Mucosa of gallbladder (tissue), 1 donor: ENCODE measurements at regions not wholly inside any gene's neighbourhood (a gene's known extent, or its start where the extent isn't known, plus 50 kb on each side); places are given as distances from the start of the nearest gene placed in this dataset.

Source experiments
- DNase-seq: peaks from one replicate; pipeline ENCODE4 v3.0.0-alpha.2; 2020; ENCODE audit warnings: low spot score
- donor health status: DM: no; HTN: no; CAD: no.

DNA sequence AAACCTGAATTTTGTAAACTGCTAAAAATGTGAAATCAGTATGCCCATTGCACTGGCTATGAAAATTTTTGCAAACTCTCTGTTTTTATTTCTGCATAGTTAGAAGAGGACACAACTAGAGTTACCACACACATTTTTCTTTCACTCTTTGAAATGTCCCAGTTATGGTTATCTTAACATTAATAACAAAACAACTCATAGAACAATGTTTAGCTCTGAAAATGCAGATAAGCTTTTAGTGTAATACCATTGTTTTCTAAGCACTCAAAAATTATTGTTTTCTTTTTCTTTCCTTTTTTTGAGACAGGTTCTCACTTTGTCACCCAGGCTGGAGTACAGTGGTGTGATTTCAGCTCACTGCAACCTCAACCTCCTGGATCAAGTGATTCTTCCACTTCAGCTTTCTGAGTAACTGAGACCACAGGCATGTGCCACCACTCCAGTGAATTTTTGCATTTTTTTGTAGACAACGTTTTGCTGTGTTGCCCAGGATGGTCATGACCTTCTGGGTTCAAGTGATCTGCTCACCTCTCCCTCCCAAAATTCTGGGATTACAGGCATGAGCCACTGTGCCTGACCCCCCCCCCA lies 1204.5 kb upstream of the ZEB2 start:
- no peak for DNase-seq

DNA sequence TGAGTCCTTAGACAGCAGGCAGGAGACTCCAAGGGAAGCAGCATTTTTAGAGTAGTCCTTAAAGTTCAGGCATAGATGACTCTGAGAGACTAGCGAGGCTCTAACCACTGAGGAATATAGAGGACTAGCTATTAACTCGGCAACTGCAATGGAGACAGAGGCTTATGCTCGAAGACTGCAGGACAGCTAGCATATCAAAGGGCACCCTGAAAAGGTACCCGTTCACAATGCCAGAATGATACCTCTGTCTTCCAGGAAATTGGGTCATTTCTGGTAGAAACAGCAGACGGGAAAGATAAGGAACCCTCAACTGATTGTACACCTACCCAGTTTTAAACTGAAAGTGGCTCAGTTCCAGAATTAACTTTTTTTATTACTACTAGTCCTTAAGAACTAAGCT lies 1204.0 kb upstream of the ZEB2 start:
- no peak for DNase-seq

GRCh38 chr2:145721681-145722080 lies 1201.8 kb upstream of the ZEB2 start:
- no peak for DNase-seq

DNA sequence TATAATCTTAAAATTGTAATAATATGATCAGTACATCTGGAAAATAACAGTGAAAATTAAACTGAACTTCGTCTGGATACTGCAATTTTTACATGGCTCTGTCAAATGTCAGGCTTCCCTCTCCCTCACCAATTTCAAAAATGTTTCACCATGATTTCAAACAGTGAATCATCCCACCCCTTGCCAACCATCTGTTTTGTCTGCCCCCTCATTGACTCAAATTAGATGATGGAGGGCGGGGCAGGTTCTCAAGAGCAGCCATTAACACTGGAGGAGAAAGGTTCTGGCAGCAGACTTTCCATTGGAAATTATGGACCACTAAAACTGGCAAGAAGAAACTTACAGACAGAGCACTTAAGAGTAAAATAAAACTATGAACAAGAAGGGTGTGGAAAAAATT lies 1195.7 kb upstream of the ZEB2 start:
- DNase-seq: no peak

GRCh38 chr2:145710303-145710702 lies 1190.4 kb upstream of the ZEB2 start:
- DNase-seq: no peak

- DNase-seq: no peak
Observed at GRCh38 chr2:145702305-145702704, 1182.4 kb upstream of the ZEB2 start.

DNA sequence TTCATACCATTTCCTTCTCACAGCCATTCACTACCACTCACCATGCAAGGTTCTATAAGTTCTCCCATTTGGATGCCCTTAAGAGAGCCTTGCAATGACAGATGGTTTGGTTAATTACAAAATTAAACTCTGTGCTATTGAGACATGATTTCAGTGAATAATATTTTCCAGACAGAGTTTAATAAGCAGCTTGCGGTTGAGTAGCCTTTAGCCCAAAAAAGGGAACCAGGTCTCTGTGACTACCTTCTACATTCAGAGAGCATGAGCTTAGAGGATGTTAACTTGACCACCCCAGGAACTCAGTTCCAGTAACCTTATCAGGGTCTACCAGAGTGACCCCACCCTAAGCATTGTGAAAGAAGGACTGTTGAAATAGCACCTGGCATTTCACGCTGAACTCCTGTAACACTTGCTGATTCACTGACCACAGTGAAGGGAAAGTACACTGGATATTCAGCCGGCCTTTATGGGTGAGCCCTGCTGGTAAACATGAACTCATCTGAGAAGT lies 1173.1 kb upstream of the ZEB2 start:
- DNase-seq: no peak

GRCh38 chr2:145691659-145692058 lies 1171.7 kb upstream of the ZEB2 start:
- DNase-seq: no peak

DNA sequence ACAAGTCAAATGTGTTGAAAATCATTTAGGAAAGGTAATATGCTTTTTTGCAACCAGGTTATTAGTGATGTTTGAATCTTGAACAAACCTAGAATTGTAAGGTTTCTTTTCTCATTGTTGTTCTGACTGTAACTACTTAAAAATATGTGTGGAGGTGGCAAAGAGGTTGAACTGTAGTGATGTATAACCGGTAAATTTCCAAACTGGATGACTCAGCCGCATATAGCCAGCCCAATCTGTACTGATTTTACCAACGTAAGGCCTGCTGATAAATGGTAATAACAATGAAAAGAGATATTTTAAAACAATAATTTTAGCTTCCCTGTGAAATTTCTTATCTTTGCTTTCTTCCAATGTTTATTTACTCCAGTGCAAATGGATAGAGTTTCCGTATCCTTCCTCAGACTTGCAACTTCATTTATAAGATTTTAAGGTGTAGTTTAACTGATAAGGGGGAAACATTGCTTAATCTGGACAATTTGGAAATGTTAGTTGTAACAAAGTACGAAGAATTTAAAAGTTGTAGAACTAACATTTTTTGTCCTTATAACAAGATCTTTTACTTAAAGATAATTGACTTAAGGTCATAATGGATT lies 1170.4 kb upstream of the ZEB2 start:
- DNase-seq: no peak

DNA sequence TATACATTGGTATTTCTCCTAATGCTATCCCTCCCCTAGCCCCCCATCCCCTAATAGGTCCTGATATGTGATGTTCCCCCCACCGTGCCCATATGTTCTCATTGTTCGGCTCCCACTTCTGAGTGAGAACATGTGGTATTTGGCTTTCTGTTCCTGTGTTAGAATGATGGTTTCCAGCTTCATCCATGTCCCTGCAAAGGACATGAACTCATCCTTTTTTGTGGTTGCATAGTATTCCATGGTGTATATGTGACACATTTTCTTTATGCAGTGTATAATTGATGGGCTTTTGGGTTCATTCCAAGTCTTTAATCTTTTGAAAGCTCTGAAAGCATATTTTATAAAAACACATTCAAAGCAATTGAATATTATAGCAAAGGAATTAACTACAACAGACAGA lies 1169.4 kb upstream of the ZEB2 start:
- no peak for DNase-seq

DNA sequence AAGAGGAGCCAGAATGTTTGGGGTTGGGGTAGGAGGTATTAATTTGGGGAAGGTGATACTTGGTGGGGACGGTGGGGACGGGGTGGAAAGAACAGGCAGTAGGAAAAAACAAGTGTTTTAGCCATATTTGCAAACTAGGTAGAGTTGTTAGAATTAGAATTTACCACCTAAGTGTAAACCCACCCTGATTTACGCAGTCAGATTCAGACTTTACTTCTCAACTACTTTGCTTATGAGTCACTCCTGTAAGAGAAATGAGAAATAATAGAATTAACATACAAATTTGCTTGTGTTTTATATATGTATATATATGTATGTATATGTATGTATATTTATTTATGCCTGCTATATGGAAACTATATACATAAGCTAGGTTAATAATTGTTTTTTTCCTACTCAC lies 1168.2 kb upstream of the ZEB2 start:
- no peak for DNase-seq

- DNase-seq: no peak
Observed at GRCh38 chr2:145687442-145688134, 1167.7 kb upstream of the ZEB2 start.

DNA sequence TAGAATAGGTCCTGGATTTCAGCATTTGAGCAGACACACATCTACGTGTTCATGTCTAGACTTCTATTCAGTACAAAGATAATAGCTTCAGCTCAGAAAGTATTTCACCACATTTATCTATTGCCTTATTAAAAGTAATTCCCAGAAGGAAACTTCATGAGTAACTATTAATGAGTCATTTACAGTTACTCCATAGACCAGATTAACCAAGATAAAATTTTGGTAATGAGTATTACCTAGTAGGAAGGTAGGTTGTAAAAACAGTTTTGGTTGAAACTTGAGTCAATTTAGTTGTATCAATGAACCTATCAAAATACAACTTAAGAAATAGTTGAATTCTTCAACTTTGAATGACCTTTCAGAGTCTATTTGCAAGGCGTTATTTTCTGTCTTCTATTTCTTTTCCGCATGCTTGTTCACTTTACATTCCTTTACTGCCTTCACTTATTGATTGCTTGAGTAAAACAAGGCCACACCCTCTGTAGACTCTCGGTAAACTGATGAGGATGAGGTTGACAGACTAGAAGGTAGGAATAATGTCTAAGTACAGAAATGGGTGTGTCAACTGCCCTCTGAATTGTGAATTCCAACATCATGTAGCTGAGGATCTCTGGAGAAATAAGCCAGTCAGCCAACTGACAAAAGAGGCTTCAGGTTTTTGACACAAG lies 1165.6 kb upstream of the ZEB2 start:
- DNase-seq: no peak

DNA sequence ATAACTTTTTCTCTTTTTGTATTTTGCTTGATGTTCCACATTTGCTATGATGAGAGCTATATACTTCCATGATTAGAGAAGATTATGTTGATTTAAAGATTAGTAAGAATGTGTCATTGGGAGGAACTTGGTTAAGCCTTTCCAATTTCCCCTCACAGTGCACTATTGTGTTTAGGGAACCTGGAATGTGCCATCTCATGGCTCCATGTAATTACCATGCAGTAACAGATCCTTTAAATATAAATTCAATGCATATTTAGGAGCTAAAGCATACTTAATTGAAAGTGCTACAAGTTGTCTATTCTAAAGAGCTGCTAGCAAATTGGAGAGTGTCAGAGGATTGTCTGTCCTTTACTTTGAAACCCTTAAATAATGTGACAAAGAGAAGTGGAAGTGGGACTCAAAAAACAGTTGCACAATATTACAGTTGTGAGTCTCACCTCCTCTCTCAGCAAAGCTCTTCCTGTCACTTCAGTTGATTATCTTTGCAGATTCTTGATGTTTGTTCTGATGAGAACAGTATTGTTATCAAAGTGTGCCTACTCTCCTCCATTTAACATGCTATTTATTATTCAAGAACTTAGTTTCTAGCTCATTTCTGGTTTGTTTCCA lies 1162.7 kb upstream of the ZEB2 start:
- DNase-seq: no peak

DNA sequence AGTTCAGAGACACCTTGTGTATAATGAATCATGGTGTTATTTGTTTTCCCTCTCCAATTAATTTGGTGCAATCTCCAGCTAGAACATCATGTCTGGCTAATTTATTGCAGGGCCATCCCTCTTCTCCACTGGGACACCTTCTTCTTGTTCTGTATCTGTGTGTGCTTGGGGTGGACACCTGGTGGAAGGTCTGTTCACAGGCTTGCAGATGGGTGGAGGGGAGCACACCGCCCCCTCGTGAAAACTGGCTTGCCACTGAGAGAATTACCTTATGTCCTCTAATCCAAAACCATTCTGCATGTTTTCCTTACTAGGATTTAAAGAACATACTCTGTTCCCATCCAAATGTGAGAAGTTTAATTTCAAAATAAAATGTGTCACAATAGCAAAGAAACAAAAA lies 1160.4 kb upstream of the ZEB2 start:
- DNase-seq: no peak

- DNase-seq: no peak
Observed at GRCh38 chr2:145677371-145677770, 1157.5 kb upstream of the ZEB2 start.

GRCh38 chr2:145674705-145675104 lies 1154.8 kb upstream of the ZEB2 start:
- DNase-seq: no peak

GRCh38 chr2:145669301-145669700 lies 1149.4 kb upstream of the ZEB2 start:
- no peak for DNase-seq

DNA sequence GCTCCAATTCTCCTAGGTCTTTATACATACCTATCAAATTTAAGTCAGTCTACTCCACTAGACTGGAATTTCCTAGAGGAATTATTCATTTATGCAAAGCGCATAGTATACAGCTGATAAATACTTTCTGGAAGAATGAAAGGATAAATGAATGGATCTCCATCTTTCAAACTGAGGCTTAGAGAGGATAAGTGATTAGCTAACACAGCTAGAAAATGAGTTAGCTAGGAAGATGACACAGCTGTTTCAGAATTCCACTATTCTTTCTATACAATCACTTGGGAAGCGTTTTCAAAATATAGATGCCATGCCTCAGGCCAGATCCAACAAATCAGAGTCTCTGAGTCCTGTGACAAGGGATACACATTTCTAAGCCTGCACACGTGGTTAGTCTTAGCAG lies 1146.6 kb upstream of the ZEB2 start:
- no peak for DNase-seq

DNA sequence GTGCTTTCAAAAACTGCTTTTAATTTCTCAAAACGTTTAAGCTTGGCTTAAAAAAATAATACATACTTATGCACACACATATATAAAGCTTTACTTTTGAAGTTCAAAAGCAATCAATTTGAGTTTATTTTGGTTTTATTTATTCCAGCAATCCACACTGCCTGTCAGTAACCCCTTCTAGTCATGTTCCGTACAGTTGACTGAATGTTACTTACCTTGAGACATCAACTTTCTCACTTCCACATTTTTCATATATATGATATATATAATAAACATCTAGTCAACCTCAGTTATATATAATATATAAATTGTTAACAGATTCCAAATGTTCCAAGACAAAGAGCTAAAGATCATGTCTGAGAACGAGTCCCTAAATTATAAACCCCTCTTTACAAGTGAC lies 1137.3 kb upstream of the ZEB2 start:
- no peak for DNase-seq

- no peak for DNase-seq
Observed at GRCh38 chr2:145655165-145655765, 1135.3 kb upstream of the ZEB2 start.

DNA sequence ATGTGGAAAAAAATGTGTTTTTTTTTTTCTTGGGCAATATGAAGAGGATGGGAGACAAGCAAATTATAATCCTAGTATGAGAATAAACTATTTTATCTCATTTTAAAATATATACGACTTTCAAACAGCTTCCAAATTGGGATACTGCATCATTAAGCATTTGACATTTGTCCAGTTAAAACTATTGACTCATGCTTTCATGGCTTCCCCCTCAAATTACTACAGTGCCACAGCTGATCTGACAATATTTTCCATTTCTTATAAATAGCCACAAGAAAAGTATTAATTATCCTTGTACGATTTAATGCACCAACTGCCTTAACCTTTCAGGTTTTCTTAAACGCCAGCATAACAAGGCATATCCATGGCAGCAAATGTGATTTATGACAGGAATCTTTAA lies 1134.8 kb upstream of the ZEB2 start:
- DNase-seq: no peak
